Calu3 (cell line): ENCODE measurements at regions not wholly inside any gene's neighbourhood (a gene's known extent, or its start where the extent isn't known, plus 50 kb on each side); places are given as distances from the start of the nearest gene placed in this dataset.

Experiments used
- BruUV-seq: library from RNA; stranded (reverse); fragments of 400-500 nt; replicated peaks from 2 replicates; lab custom pipeline; 2021; lab: Mats Ljungman, UMichigan
- CTCF ChIA-PET: fragments of 300-600 bp; sonication (Branson Sonifier 250); formaldehyde crosslinking; loops from one replicate; lab custom pipeline; 2022; ENCODE audit warnings: antibody characterized with exemption; lab: Charles Lee
- DNase-seq: peaks from one replicate; pipeline ENCODE4 v3.0.0; 2022
- H3K27ac Mint-ChIP-seq: one replicate; pipeline ENCODE4 v1.8.0; 2022; ENCODE audit warnings: mixed read lengths; ENCODE audit not compliant: unreplicated experiment
- H3K27me3 Mint-ChIP-seq: one replicate; pipeline ENCODE4 v1.8.0; 2022; ENCODE audit warnings: mixed read lengths; ENCODE audit not compliant: unreplicated experiment
- H3K36me3 Mint-ChIP-seq: one replicate; pipeline ENCODE4 v1.8.0; 2022; ENCODE audit warnings: mild to moderate bottlenecking, moderate library complexity, mixed read lengths; ENCODE audit not compliant: insufficient read depth, unreplicated experiment
- H3K4me1 Mint-ChIP-seq: one replicate; pipeline ENCODE4 v1.8.0; 2022; ENCODE audit warnings: mild to moderate bottlenecking, low read depth, mixed read lengths; ENCODE audit not compliant: unreplicated experiment
- H3K4me3 Mint-ChIP-seq: one replicate; pipeline ENCODE4 v1.8.0; 2022; ENCODE audit warnings: mild to moderate bottlenecking, low read depth, moderate library complexity, mixed read lengths; ENCODE audit not compliant: unreplicated experiment
- H3K9me3 Mint-ChIP-seq: one replicate; pipeline ENCODE4 v1.8.0; 2022; ENCODE audit warnings: low read depth, mixed read lengths; ENCODE audit not compliant: unreplicated experiment
- CTCF ChIP-seq: fragments of 200-600 bp; IDR thresholded peaks from one replicate; pipeline ENCODE4 v1.8.0; 2022; ENCODE audit warnings: antibody characterized with exemption; ENCODE audit not compliant: unreplicated experiment
- intact Hi-C: fragments of 100-400 bp; cut with micrococcal nuclease; formaldehyde crosslinking; loops from one replicate; pipeline ENCODE4 v1.10.0; 2022; ENCODE audit not compliant: unreplicated experiment

GRCh38 chr9:87256973-87257372 lies 240.7 kb upstream of the DAPK1 start:
- Mint-ChIP-seq H3K27me3 (peaks cover 52% of the 10 kb centered on the region), H3K36me3 (no peaks in the 10 kb centered on the region), H3K9me3 (no peaks in the 10 kb centered on the region), H3K4me1 (no peaks in the 10 kb centered on the region), H3K27ac (no peak overlapping the region), H3K4me3 (no peak overlapping the region)
- CTCF ChIA-PET = no interaction called here
- DNase-seq = peak; percentile 17
- no TSS peak for BruUV-seq
- TF ChIP-seq CTCF = no peak
- intact Hi-C loops = no loop called here

- H3K4me3 Mint-ChIP-seq = no peak overlapping the region
Observed at GRCh38 chr9:87259543-87260518, 237.8 kb upstream of the DAPK1 start.

GRCh38 chr9:87263291-87263690 lies 234.4 kb upstream of the DAPK1 start:
- H3K27me3 Mint-ChIP-seq = peaks cover 11% of the 10 kb centered on the region
- intact Hi-C loops = no loop called here
- H3K9me3 Mint-ChIP-seq = no peaks in the 10 kb centered on the region
- no peaks in the 10 kb centered on the region for H3K36me3 Mint-ChIP-seq
- no TSS peak for BruUV-seq
- H3K27ac Mint-ChIP-seq = no peak overlapping the region
- CTCF ChIA-PET = no interaction called here
- no peak for TF ChIP-seq CTCF
- H3K4me1 Mint-ChIP-seq = no peaks in the 10 kb centered on the region
- H3K4me3 Mint-ChIP-seq = no peak overlapping the region
- DNase-seq = no peak

More at GRCh38 chr9:87259543-87260518, 237.8 kb upstream of the DAPK1 start:
- CTCF ChIA-PET = no interaction called here
- intact Hi-C loops = no loop called here
- Mint-ChIP-seq H3K27me3 (peaks cover 34% of the 10 kb centered on the region), H3K4me1 (no peaks in the 10 kb centered on the region), H3K36me3 (no peaks in the 10 kb centered on the region), H3K27ac (no peak overlapping the region), H3K9me3 (no peaks in the 10 kb centered on the region)
- no peak for TF ChIP-seq CTCF
- DNase-seq = no peak
- BruUV-seq = no TSS peak

- no peak for TF ChIP-seq CTCF
- Mint-ChIP-seq H3K4me3 (no peak overlapping the region), H3K9me3 (no peaks in the 10 kb centered on the region), H3K36me3 (no peaks in the 10 kb centered on the region), H3K27me3 (no peaks in the 10 kb centered on the region), H3K4me1 (peaks cover 14% of the 10 kb centered on the region), H3K27ac (no peak overlapping the region)
- intact Hi-C loops = no loop called here
- DNase-seq = no peak
- BruUV-seq = no TSS peak
- CTCF ChIA-PET = no interaction called here
Observed at GRCh38 chr9:87266697-87267096, 231.0 kb upstream of the DAPK1 start.
